Breast epithelium (tissue), 4 donors: ENCODE measurements at regions not wholly inside any gene's neighbourhood (a gene's known extent, or its start where the extent isn't known, plus 50 kb on each side); places are given as distances from the start of the nearest gene placed in this dataset.

ENCODE experiments used
- DNase-seq, 2 donors: peaks; one replicate each; pipeline ENCODE4 v3.0.0-alpha.2; 2019; ENCODE audit warnings: low spot score in 2 of 2
- H3K27ac ChIP-seq, 2 donors: fragments of 200-600 bp; sonication (generic) in 1 of 2; one replicate each; pipeline ENCODE4 v1.5.1; 2016 to 2019; ENCODE audit warnings: mild to moderate bottlenecking in 1 of 2
- H3K27me3 ChIP-seq, 2 donors: fragments of 200-600 bp; sonication (generic) in 1 of 2; one replicate each; pipeline versions ENCODE4 v1.5.1 to v1.6.0; 2017 to 2019; ENCODE audit warnings: control low read depth in 1 of 2, mild to moderate bottlenecking in 1 of 2
- H3K36me3 ChIP-seq: fragments of 200-600 bp; one replicate; pipeline ENCODE4 v1.5.1; 2019
- H3K4me1 ChIP-seq, 2 donors: fragments of 200-600 bp; sonication (generic); one replicate each; pipeline ENCODE4 v1.5.1; 2016 to 2019; ENCODE audit warnings: control low read depth in 1 of 2
- H3K4me3 ChIP-seq, 3 donors: fragments of 200-600 bp; sonication (generic); 1 replicate in 2 of 3; 2 replicates in 1 of 3; pipeline ENCODE4 v1.5.1; 2016 to 2019; ENCODE audit warnings: mild to moderate bottlenecking in 3 of 3, moderate library complexity in 2 of 3
- H3K9me3 ChIP-seq, 2 donors: fragments of 200-600 bp; sonication (generic) in 1 of 2; one replicate each; pipeline ENCODE4 v1.5.1; 2016 to 2019; ENCODE audit warnings: control low read depth in 1 of 2
- CTCF ChIP-seq, 3 donors: fragments of 450-650 bp; IDR thresholded peaks; one replicate each; pipeline ENCODE4 v1.5.1; 2016 to 2017; ENCODE audit warnings: antibody characterized with exemption in 3 of 3, mild to moderate bottlenecking in 3 of 3, moderate library complexity in 3 of 3
- POLR2A ChIP-seq: fragments of 450-650 bp; IDR thresholded peaks from one replicate; pipeline ENCODE4 v1.6.1; 2016; ENCODE audit warnings: antibody characterized with exemption, mild to moderate bottlenecking, moderate library complexity
- POLR2AphosphoS5 ChIP-seq, 3 donors: sonication (generic); formaldehyde crosslinking; IDR thresholded peaks; one replicate each; pipeline ENCODE4 v1.6.1; 2017; ENCODE audit warnings: antibody characterized with exemption in 3 of 3
- intact Hi-C: fragments of 100-400 bp; cut with DNase I; formaldehyde crosslinking; loops from one replicate; pipeline ENCODE4 v1.15.1; 2023; ENCODE audit warnings: low total_unique reads

GRCh38 chr4:180950377-180950776, 1292.8 kb upstream of the TENM3 start:
- DNase-seq, result no peak
- no peak overlapping the region for H3K4me3 ChIP-seq
- H3K4me1 ChIP-seq, result no peaks in the 10 kb centered on the region
- intact Hi-C loops, result loop anchor here (5.0 kb wide), 1 partner anchor 657 kb away; no protein-coding TSS in a partner anchor
- no peaks in the 10 kb centered on the region for H3K9me3 ChIP-seq
- H3K36me3 ChIP-seq, result no peaks in the 10 kb centered on the region
- H3K27me3 ChIP-seq, result no peaks in the 10 kb centered on the region
- TF ChIP-seq POLR2A (no peak), POLR2AphosphoS5 (IDR thresholded peaks at IDR 0.05) (no peak), CTCF (IDR thresholded peaks at IDR 0.05) (no peak)
- H3K27ac ChIP-seq, result no peak overlapping the region

- intact Hi-C loops, result loop anchor here (5.0 kb wide), 1 partner anchor 656 kb away; no protein-coding TSS in a partner anchor
- no peaks in the 10 kb centered on the region for H3K9me3 ChIP-seq
- no peak for DNase-seq
- TF ChIP-seq POLR2A (no peak), POLR2AphosphoS5 (IDR thresholded peaks at IDR 0.05) (no peak), CTCF (IDR thresholded peaks at IDR 0.05) (no peak)
- no peak overlapping the region for H3K27ac ChIP-seq
- no peaks in the 10 kb centered on the region for H3K4me1 ChIP-seq
- H3K36me3 ChIP-seq, result no peaks in the 10 kb centered on the region
- H3K27me3 ChIP-seq, result no peaks in the 10 kb centered on the region
- no peak overlapping the region for H3K4me3 ChIP-seq
These were observed 1291.9 kb upstream of the TENM3 start for GRCh38 chr4:180951312-180951711.

GRCh38 chr4:180953572-180953971, 1289.6 kb upstream of the TENM3 start:
- H3K9me3 ChIP-seq, result no peaks in the 10 kb centered on the region
- intact Hi-C loops, result loop anchor here (5.0 kb wide), 1 partner anchor 654 kb away; no protein-coding TSS in a partner anchor
- no peak overlapping the region for H3K4me3 ChIP-seq
- no peaks in the 10 kb centered on the region for H3K4me1 ChIP-seq
- H3K27ac ChIP-seq, result no peak overlapping the region
- no peaks in the 10 kb centered on the region for H3K27me3 ChIP-seq
- no peaks in the 10 kb centered on the region for H3K36me3 ChIP-seq
- no peak for DNase-seq
- no peak for TF ChIP-seq POLR2A
- no peak for TF ChIP-seq POLR2AphosphoS5 (IDR thresholded peaks at IDR 0.05)
- TF ChIP-seq CTCF (IDR thresholded peaks at IDR 0.05), result no peak

- Histone ChIP-seq H3K4me3 (no peak overlapping the region), H3K36me3 (no peaks in the 10 kb centered on the region), H3K9me3 (no peaks in the 10 kb centered on the region), H3K4me1 (no peaks in the 10 kb centered on the region), H3K27me3 (no peaks in the 10 kb centered on the region), H3K27ac (no peak overlapping the region)
- no peak for DNase-seq
- intact Hi-C loops, result no loop called here
- no peak for TF ChIP-seq POLR2AphosphoS5 (IDR thresholded peaks at IDR 0.05)
- no peak for TF ChIP-seq CTCF (IDR thresholded peaks at IDR 0.05)
- TF ChIP-seq POLR2A, result no peak
These were observed 1282.3 kb upstream of the TENM3 start for GRCh38 chr4:180960743-180961401.

GRCh38 chr4:180962268-180962667, 1280.9 kb upstream of the TENM3 start:
- DNase-seq, result no peak
- Histone ChIP-seq H3K4me3 (no peak overlapping the region), H3K9me3 (no peaks in the 10 kb centered on the region), H3K36me3 (no peaks in the 10 kb centered on the region), H3K4me1 (no peaks in the 10 kb centered on the region), H3K27me3 (no peaks in the 10 kb centered on the region), H3K27ac (no peak overlapping the region)
- TF ChIP-seq POLR2A (no peak), POLR2AphosphoS5 (IDR thresholded peaks at IDR 0.05) (no peak), CTCF (IDR thresholded peaks at IDR 0.05) (no peak)
- intact Hi-C loops, result no loop called here
